Gastrocnemius medialis (tissue), 4 donors: ENCODE measurements at regions not wholly inside any gene's neighbourhood (a gene's known extent, or its start where the extent isn't known, plus 50 kb on each side); places are given as distances from the start of the nearest gene placed in this dataset.

Experiments used
- ATAC-seq, 2 donors: fragments of 150-250 bp; one replicate each; pipeline ENCODE4 v1.9.1; 2016
- DNase-seq, 2 donors: peaks; one replicate each; pipeline ENCODE4 v3.0.0-alpha.2; 2019
- H3K27ac ChIP-seq, 4 donors: fragments of 200-600 bp; sonication (generic); 1 replicate in 1 of 4; 2 replicates in 3 of 4; pipeline ENCODE4 v1.5.1; 2016 to 2018; ENCODE audit warnings: mild to moderate bottlenecking in 2 of 4, moderate library complexity in 1 of 4
- H3K27me3 ChIP-seq, 3 donors: fragments of 200-600 bp; sonication (generic) in 2 of 3; 1 replicate in 1 of 3; 2 replicates in 2 of 3; pipeline versions ENCODE4 v1.5.1 to v1.6.0; 2016 to 2019; ENCODE audit warnings: mild to moderate bottlenecking in 1 of 3, moderate library complexity in 1 of 3
- H3K36me3 ChIP-seq, 2 donors: fragments of 200-600 bp; sonication (generic) in 1 of 2; one replicate each; pipeline ENCODE4 v1.5.1; 2017 to 2018
- H3K4me1 ChIP-seq, 2 donors: fragments of 200-600 bp; sonication (generic) in 1 of 2; one replicate each; pipeline ENCODE4 v1.5.1; 2016 to 2017; ENCODE audit warnings: mild to moderate bottlenecking in 2 of 2
- H3K4me3 ChIP-seq, 4 donors: fragments of 200-600 bp; sonication (generic) in 3 of 4; 1 replicate in 1 of 4; 2 replicates in 3 of 4; pipeline ENCODE4 v1.5.1; 2016 to 2019; ENCODE audit warnings: mild to moderate bottlenecking in 2 of 4
- H3K9me3 ChIP-seq, 3 donors: fragments of 200-600 bp; sonication (generic) in 2 of 3; 1 replicate in 1 of 3; 2 replicates in 2 of 3; pipeline ENCODE4 v1.5.1; 2016 to 2019
- POLR2A ChIP-seq, 2 donors: fragments of 450-650 bp; IDR thresholded peaks; one replicate each; pipeline ENCODE4 v1.6.1; 2017; ENCODE audit warnings: antibody characterized with exemption in 2 of 2, mild to moderate bottlenecking in 2 of 2, moderate library complexity in 2 of 2
- in situ Hi-C, 4 donors: fragments of 200-750 bp; cut with MboI; loops; one replicate each; pipeline versions ENCODE4 v1.15.0 to v1.8.0; 2017; ENCODE audit warnings: low sequenced_read_pairs in 4 of 4
- intact Hi-C: fragments of 100-400 bp; cut with DNase I; formaldehyde crosslinking; loops from one replicate; pipeline ENCODE4 v1.15.1; 2023; ENCODE audit warnings: low total_unique reads
- TF ChIP-seq, protein P1 (sequence below), 5 experiments: fragments of 450-650 bp in 3 of 5; fragments of 200-600 bp in 2 of 5; sonication (generic) in 2 of 5; IDR thresholded peaks in 4 of 5; conservative IDR thresholded peaks in 1 of 5; 1 replicate in 4 of 5; 2 replicates in 1 of 5; pipeline ENCODE4 v1.5.1; 2016 to 2019; ENCODE audit warnings: antibody characterized with exemption in 5 of 5, mild to moderate bottlenecking in 3 of 5, moderate library complexity in 3 of 5

DNA sequence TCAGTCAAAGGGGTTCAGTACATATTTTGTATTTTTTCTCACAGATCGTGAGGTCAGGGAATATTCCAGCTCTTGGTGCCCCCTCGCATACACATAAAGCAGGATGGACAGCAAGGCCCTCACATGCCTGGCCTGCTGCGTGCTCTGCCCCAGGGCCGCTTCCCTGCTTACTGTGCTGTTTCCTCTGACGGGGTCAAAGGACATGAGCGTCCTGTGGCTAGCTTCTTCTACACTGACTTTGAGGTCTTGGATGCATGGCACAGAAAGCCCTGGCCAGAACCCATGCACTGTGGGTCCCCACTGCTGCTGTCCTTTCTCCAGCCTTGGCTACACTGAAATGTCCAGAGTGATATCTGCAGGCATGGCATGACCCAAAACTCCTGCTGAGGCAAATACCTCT is 92.5 kb upstream of the GGTLC1 start:
- Histone ChIP-seq H3K9me3 (no peaks in the 10 kb centered on the region), H3K27me3 (no peaks in the 10 kb centered on the region), H3K27ac (no peak overlapping the region), H3K4me1 (no peaks in the 10 kb centered on the region), H3K36me3 (no peaks in the 10 kb centered on the region), H3K4me3 (no peak overlapping the region)
- intact Hi-C loops (no loop called here), in situ Hi-C loops (no loop called here)
- DNase-seq (no peak), ATAC-seq (no peak)
- TF ChIP-seq POLR2A (IDR thresholded peaks at IDR 0.05), result no peak
- TF ChIP-seq, protein P1, sequence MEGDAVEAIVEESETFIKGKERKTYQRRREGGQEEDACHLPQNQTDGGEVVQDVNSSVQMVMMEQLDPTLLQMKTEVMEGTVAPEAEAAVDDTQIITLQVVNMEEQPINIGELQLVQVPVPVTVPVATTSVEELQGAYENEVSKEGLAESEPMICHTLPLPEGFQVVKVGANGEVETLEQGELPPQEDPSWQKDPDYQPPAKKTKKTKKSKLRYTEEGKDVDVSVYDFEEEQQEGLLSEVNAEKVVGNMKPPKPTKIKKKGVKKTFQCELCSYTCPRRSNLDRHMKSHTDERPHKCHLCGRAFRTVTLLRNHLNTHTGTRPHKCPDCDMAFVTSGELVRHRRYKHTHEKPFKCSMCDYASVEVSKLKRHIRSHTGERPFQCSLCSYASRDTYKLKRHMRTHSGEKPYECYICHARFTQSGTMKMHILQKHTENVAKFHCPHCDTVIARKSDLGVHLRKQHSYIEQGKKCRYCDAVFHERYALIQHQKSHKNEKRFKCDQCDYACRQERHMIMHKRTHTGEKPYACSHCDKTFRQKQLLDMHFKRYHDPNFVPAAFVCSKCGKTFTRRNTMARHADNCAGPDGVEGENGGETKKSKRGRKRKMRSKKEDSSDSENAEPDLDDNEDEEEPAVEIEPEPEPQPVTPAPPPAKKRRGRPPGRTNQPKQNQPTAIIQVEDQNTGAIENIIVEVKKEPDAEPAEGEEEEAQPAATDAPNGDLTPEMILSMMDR (IDR thresholded peaks at IDR 0.05 in 4 of 5, conservative IDR thresholded peaks at IDR 0.05 in 1 of 5), result no peak

GRCh38 chr20:24079661-24080412 is 91.3 kb upstream of the GGTLC1 start:
- TF ChIP-seq, protein P1 (IDR thresholded peaks at IDR 0.05 in 4 of 5, conservative IDR thresholded peaks at IDR 0.05 in 1 of 5), result no peak
- TF ChIP-seq POLR2A (IDR thresholded peaks at IDR 0.05), result no peak
- in situ Hi-C loops, result no loop called here

GRCh38 chr20:24077145-24077544 is 88.6 kb upstream of the GGTLC1 start:
- TF ChIP-seq, protein P1 (IDR thresholded peaks at IDR 0.05 in 4 of 5, conservative IDR thresholded peaks at IDR 0.05 in 1 of 5), result no peak
- TF ChIP-seq POLR2A (IDR thresholded peaks at IDR 0.05), result no peak
- ATAC-seq (no peak), DNase-seq (no peak)
- H3K9me3 ChIP-seq, result no peaks in the 10 kb centered on the region
- H3K36me3 ChIP-seq, result no peaks in the 10 kb centered on the region
- no peak overlapping the region for H3K27ac ChIP-seq
- intact Hi-C loops, result no loop called here
- in situ Hi-C loops, result no loop called here
- H3K4me1 ChIP-seq, result no peaks in the 10 kb centered on the region
- no peak overlapping the region for H3K4me3 ChIP-seq
- no peaks in the 10 kb centered on the region for H3K27me3 ChIP-seq

More at GRCh38 chr20:24079661-24080412, 91.3 kb upstream of the GGTLC1 start:
- no peaks in the 10 kb centered on the region for H3K36me3 ChIP-seq
- H3K9me3 ChIP-seq, result no peaks in the 10 kb centered on the region
- intact Hi-C loops, result no loop called here
- H3K4me1 ChIP-seq, result no peaks in the 10 kb centered on the region
- no peak overlapping the region for H3K27ac ChIP-seq
- DNase-seq (no peak), ATAC-seq (no peak)
- H3K27me3 ChIP-seq, result no peaks in the 10 kb centered on the region
- H3K4me3 ChIP-seq, result no peak overlapping the region

DNA sequence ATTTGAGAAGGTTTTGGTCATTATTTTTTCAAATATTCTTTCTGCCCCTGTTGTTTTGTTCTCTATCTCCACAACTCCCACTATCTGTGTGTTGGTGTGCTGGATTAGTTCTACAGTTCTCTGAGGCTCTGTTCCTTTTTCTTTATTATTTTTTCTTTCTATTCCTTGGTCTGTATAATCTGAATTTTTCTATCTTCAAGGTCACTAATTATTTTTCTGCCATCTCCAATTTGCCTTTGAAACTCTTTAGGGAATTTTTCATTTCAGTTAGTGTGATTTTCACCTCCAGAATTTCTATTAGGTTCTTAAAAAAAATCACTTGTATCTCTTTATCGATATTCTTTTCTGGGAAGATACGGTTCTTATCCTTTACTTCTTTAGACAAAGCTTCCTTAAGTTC is 82.1 kb upstream of the GGTLC1 start:
- Histone ChIP-seq H3K4me1 (no peaks in the 10 kb centered on the region), H3K4me3 (no peak overlapping the region), H3K27ac (no peak overlapping the region), H3K27me3 (no peaks in the 10 kb centered on the region), H3K36me3 (no peaks in the 10 kb centered on the region), H3K9me3 (peaks cover 0 to 5% (median 0%) of the 10 kb centered on the region in 3 donors)
- DNase-seq, result no peak
- in situ Hi-C loops (loop anchor here in 1 of 4 donors (25.0 kb wide), 1 partner anchor 92 kb away; no protein-coding TSS in a partner anchor), intact Hi-C loops (loop anchor here (5.0 kb wide), 1 partner anchor 477 kb away; no protein-coding TSS in a partner anchor)
- no peak for ATAC-seq
- TF ChIP-seq, protein P1 (IDR thresholded peaks at IDR 0.05 in 4 of 5, conservative IDR thresholded peaks at IDR 0.05 in 1 of 5), result no peak
- no peak for TF ChIP-seq POLR2A (IDR thresholded peaks at IDR 0.05)
